Tibial nerve (tissue), 3 donors: ENCODE measurements at regions not wholly inside any gene's neighbourhood (a gene's known extent, or its start where the extent isn't known, plus 50 kb on each side); places are given as distances from the start of the nearest gene placed in this dataset.

Experiments used
- CTCF ChIP-seq, 5 experiments: fragments of 200-600 bp in 3 of 5; fragments of 450-650 bp in 2 of 5; sonication (generic) in 3 of 5; IDR thresholded peaks; one replicate each; pipeline ENCODE4 v1.5.1; 2016 to 2019; ENCODE audit warnings: antibody characterized with exemption in 5 of 5, mild to moderate bottlenecking in 3 of 5, moderate library complexity in 2 of 5
- POLR2A ChIP-seq, 2 donors: fragments of 450-650 bp; IDR thresholded peaks; one replicate each; pipeline ENCODE4 v1.6.1; 2017; ENCODE audit warnings: antibody characterized with exemption in 2 of 2, mild to moderate bottlenecking in 2 of 2, moderate library complexity in 2 of 2

GRCh38 chr3:118801899-118802298 lies 232.7 kb downstream of the IGSF11 start:
- TF ChIP-seq CTCF (IDR thresholded peaks at IDR 0.05) = no peak
- TF ChIP-seq POLR2A (IDR thresholded peaks at IDR 0.05) = no peak
